Tongue (tissue), 2 donors: ENCODE measurements at regions not wholly inside any gene's neighbourhood (a gene's known extent, or its start where the extent isn't known, plus 50 kb on each side); places are given as distances from the start of the nearest gene placed in this dataset. TPM values are rescaled to one million over a fixed set of nuclear protein-coding genes. Genes with fewer than 3 reads are reported as not detected.
"Not testable (repeated sequence)": the region's sequence is repeated elsewhere in the genome, so short reads cannot be mapped to it uniquely, and the experiment has no call there.

Source experiments
- DNase-seq: peaks from one replicate; pipeline ENCODE4 v3.0.0-alpha.2; 2015
- small RNA-seq: library from RNA; depleted of rRNA; stranded (forward); fragments of <200 nt; gene quantifications from one replicate; pipeline ENCODE3, GENCODE V24; 2014; ENCODE audit warnings: low replicate concordance

DNA sequence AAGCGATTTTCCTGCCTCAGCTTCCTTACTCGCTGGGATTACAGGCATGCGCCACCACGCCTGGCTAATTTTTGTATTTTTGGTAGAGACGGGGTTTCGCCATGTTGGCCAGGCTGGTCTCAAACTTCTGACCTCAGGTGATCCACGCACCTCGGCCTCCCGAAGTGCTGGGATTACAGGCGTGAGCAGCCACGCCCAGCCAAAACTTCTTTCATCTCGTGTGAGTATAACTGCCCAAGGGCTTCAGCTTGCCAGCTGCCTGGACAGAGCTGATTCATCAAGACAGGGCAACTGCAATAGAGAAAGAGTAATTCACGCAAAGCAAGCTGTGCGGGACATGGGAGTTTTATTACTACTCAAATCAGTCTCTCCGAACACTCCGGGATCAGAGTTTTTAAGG is 57.4 kb upstream of the CDH9 start:
- DNase-seq, result not testable (repeated sequence)

DNA sequence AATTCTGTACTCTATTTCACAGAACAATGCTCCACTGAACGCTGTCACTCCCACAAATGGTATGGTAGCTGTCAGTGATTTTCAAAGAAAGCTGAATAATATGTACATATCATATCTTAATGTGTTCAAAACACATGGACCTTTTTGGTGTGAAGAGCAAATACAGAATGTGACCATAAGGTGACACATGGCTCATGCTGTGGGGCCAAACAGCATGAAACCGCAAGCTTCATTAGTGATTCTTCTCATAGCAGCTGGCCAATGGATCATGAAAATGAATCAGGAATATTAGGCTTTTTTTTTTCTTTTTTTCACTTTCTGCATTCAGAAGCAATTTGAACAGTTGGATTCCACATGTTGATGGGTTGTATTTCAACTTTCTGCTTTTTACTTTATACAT is 54.9 kb upstream of the CDH9 start:
- no peak for DNase-seq

DNA sequence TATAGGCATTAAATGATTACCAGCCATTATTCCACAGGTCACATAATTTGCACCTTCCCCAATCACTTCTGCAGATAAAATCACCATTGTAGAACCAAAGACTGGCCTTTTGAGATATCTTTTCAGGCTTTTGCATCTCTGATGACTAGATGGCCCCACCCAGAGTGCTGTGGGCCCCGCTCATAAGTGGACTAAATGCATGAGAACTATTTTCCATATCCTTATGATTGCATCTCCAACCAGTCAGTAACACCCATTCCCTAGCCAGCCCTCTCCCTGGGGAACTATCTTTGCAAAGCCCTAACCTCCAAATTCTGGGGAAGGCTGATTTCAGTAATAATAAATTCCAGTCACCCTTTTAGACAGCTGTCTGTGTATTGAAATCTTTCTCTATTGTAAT is 53.5 kb upstream of the CDH9 start:
- DNase-seq, result no peak

DNA sequence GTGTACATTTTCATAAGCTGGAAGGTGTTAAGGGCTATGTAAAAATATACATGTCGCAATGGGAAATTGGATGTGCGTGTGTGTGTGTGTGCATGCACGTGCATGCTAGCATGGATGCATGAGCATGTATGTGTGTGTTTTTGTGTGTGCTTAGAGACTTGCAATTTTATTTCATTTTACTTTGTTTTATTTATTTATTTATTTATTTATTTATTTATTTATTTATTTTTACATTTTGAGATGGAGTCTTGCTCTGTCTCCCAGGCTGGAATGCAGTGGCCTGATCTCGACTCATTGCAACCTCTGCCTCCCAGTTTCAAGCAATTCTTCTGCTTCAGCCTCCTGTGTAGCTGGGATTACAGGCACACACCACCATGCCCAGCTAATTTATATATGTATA is 50.4 kb upstream of the CDH9 start:
- not testable (repeated sequence) for DNase-seq

Small RNA genes in the stretch of these regions (small RNA-seq; reads per million reads assigned to genes)
- not detected for gene AC010385.1
- not detected for gene AC010385.3
- gene AC026421.1, result not detected
- not detected for gene AC114300.1
- not detected for gene LSP1P3
- gene RF00425, result not detected
- gene RNU6-738P, result not detected
- not detected for gene RNU6-909P
- not detected for gene UBL5P1
